ENCODE measurements at regions not wholly inside any gene's neighbourhood (a gene's known extent, or its start where the extent isn't known, plus 50 kb on each side); places are given as distances from the start of the nearest gene placed in this dataset.

DNA sequence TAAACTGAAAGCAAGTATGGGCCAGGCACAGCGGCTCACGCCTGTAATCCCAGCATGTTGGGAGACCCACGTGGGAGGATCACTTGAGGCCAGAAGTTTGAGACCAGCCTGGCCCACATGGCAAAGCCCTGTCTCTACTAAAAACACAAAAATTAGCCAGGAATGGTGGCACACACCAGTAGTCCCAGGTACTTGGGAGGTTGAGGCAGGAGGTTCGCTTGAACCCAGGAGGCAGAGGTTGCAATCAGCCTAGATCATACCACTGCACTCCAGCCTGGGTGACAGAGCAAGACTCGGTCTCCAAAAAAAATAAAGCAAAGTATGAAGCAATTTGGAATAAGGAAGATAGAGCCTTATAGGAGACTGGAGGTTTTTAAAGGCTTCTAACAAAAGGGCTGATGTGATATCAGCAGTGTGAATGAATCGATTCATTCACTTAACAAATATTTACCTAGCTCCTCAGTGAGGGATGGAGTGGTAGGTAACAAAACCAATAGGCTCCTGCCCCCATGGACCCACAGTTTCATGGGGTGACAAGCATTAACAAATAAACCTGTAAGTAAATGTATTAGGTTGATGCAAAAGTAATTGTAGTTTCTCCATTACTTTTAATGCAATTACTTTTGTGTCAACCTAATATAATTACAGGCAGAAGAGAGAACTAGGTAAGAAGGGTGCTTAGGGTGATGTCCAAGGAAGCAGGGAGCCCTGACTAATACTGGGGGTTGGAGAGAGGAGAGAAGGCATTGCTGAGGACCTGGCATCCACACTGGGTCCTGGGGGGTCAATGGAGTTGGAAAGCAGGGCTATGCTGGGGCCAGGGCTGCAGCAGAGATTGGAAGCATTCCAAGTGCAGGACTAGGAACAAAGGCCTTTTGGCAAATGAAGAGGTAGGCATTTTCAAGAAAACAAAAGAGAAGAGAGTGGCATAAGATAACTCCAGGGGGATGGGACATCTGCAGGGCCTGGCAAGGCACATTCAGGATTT, 195.4 kb upstream of the ARL4C start:
- H3K27me3 ChIP-seq: peaks cover 0 to 7% (median 0%) of the 10 kb centered on the region in 7 donors
- intact Hi-C loops (cut with DNase I): no loop called here
- H3K4me3 ChIP-seq: no peak overlapping the region
- H3K36me3 ChIP-seq: no peaks in the 10 kb centered on the region
- H3K4me1 ChIP-seq: peaks cover 0 to 22% (median 10%) of the 10 kb centered on the region in 9 donors
- DNase-seq: no peak
- no peak for TF ChIP-seq CTCF (IDR thresholded peaks at IDR 0.05)
- H3K27ac ChIP-seq: no peak overlapping the region
- H3K9me3 ChIP-seq: peaks cover 0 to 29% (median 6%) of the 10 kb centered on the region in 11 donors
- 75 to 88% methylated on average over 6 of the region's 6 CpGs for WGBS, 2 donors
- ATAC-seq: no peak

- intact Hi-C loops (cut with DNase I): no loop called here
- no peak overlapping the region for H3K4me3 ChIP-seq
- H3K4me1 ChIP-seq: peaks cover 0 to 22% (median 10%) of the 10 kb centered on the region in 9 donors
- H3K36me3 ChIP-seq: no peaks in the 10 kb centered on the region
- peaks cover 0 to 19% (median 4%) of the 10 kb centered on the region in 11 donors for H3K9me3 ChIP-seq
- H3K27ac ChIP-seq: peak overlapping the region in 1 of 10 donors; percentile 46
- TF ChIP-seq CTCF (IDR thresholded peaks at IDR 0.05): no peak
- no peak for ATAC-seq
- peaks cover 0 to 7% (median 0%) of the 10 kb centered on the region in 7 donors for H3K27me3 ChIP-seq
- 42% methylated on average over 7 of the region's 7 CpGs for WGBS, 2 donors
- DNase-seq: no peak
Measured at GRCh38 chr2:234691214-234691575, 194.3 kb upstream of the ARL4C start.

DNA sequence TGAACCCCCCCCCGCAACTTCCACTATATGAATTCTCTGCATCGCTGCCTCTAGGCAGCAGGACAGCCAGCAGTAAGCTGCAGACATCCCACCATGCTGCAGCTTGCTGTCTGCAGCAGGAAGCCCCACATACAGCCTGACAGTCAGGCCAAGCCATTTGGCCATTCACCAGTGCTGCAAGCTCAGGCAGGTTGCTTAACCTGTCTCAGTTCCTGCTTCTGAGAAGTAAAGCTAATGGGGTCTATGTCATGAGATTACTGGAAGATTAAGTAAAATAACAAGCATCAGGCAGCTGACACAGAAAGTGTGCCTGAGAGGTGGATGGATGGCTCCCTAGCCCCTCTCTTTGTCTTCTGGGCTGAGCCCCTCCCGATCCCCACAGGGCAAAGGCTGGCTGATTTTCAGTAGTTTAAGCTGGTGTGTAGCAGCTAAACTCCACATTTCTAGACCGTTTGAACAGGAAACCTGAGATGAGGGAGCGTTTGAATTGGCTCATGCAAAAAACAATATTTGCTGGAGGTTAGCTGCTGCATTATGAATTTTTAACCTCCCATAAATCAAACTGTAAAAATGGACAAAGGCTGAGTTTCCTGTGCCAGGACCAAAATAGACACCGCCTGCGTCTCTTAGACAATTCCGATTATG, 193.8 kb upstream of the ARL4C start:
- H3K27me3 ChIP-seq: peaks cover 0 to 7% (median 0%) of the 10 kb centered on the region in 7 donors
- peak overlapping the region in 1 of 10 donors; percentile 46 for H3K27ac ChIP-seq
- no peak overlapping the region for H3K4me3 ChIP-seq
- no peak for DNase-seq
- TF ChIP-seq CTCF (IDR thresholded peaks at IDR 0.05): no peak
- no peaks in the 10 kb centered on the region for H3K36me3 ChIP-seq
- 35 to 38% methylated on average over 8 of the region's 8 CpGs for WGBS, 2 donors
- peaks cover 0 to 22% (median 10%) of the 10 kb centered on the region in 9 donors for H3K4me1 ChIP-seq
- intact Hi-C loops (cut with DNase I): no loop called here
- peaks cover 0 to 14% (median 4%) of the 10 kb centered on the region in 11 donors for H3K9me3 ChIP-seq
- peak in 2 of 8 donors; percentile 19 to 34 for ATAC-seq

DNA sequence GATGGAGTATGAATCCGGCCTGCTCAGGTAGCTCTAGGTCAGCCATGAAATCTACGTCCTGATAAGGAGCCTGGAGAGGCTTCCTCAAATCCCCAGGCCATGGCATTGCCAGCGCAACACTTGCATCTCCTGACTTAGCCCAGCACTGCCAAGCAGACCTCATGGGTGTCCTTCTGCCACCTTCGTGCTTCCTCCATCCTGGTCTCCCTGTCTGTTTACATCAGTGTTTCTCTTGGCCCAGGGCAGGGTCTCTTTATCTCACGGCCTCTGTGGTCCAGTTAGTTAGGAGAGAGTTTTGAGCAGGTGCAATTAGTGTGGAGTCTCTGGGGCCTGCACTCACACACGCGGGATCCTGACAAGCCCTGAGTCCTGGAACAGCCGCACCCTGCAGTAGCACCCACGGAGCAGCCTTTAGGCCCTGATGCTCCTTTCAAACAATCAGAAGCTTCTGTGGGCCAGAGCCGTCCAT, 193.1 kb upstream of the ARL4C start:
- Histone ChIP-seq H3K36me3 (no peaks in the 10 kb centered on the region), H3K27me3 (peaks cover 0 to 7% (median 0%) of the 10 kb centered on the region in 7 donors), H3K27ac (no peak overlapping the region), H3K4me3 (no peak overlapping the region), H3K9me3 (peaks cover 0 to 6% (median 0%) of the 10 kb centered on the region in 11 donors), H3K4me1 (peaks cover 0 to 22% (median 10%) of the 10 kb centered on the region in 9 donors)
- DNase-seq (no peak), ATAC-seq (no peak)
- 92 to 95% methylated on average over 10 of the region's 10 CpGs for WGBS, 2 donors
- intact Hi-C loops (cut with DNase I): no loop called here
- TF ChIP-seq CTCF (IDR thresholded peaks at IDR 0.05): no peak

All from heart right ventricle (tissue), 16 donors.